ENCODE measurements at regions not wholly inside any gene's neighbourhood (a gene's known extent, or its start where the extent isn't known, plus 50 kb on each side); places are given as distances from the start of the nearest gene placed in this dataset.

DNA sequence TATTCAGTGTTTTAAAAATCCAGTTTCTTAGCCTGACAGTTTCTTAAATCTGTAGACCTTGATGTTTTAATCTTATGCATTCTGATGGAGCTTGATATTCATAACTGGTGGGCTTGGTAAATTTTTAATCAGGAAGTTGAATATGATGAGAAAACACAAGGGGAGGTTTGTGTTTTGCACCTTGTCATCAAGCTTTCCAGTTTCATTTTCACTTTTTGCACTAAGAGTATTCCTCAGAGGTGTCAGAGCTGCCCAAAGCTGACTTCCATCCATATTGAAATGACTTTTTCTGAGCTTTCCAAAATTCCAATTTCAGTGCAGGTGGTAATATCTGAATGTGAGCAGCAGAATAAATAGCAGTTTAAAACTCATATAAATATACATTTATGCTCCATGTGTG, 555.0 kb upstream of the RBFOX1 start:
- TF ChIP-seq CTCF (IDR thresholded peaks at IDR 0.05; ENCODE audit: low read depth, low read length): no peak
- no peak for TF ChIP-seq POLR2A (IDR thresholded peaks at IDR 0.05; ENCODE audit: extremely low read depth, insufficient read length)
- TF ChIP-seq MYC (IDR thresholded peaks at IDR 0.05; ENCODE audit: low read depth, low read length): no peak
- TF ChIP-seq MAX (IDR thresholded peaks at IDR 0.05; ENCODE audit: low read depth, low read length): no peak
